ENCODE measurements at regions not wholly inside any gene's neighbourhood (a gene's known extent, or its start where the extent isn't known, plus 50 kb on each side); places are given as distances from the start of the nearest gene placed in this dataset.

DNA sequence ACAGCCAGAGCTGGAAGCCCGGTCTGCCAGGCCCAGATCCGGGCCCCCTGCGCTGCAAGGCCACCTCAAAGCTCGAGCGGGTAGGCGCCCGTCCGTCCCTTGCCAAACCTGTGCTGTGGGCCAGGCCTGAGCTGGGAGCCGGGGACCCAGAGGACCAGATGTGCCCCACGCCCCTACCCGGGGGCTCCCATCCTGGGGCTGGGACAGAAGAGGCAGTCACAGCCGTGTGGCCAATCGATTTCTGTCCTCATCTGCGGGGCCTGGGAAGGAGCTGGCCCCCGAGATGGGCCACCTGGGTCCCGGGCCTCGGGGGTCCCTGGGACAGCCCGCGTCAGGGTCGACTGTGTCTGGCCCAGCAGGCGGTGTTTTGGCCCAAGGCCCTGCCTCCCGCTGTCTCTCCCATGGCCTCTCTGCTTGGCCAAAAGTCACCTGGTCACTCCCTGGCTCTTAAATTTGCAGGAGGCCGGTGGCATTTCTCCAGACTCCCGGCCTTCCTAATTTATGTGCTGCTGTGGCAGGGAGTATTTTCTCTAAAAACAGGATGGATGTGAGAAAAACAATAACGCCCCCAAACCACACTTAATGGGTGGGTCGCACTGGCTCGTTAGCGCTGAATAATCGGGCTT is 63.8 kb downstream of the UNCX start:
- Histone ChIP-seq H3K4me3 (IDR thresholded peaks at IDR 0.05; ENCODE audit: insufficient read depth, low read depth, low read length) (no peak overlapping the region), H3K27me3 (ENCODE audit: insufficient read depth, low read depth) (peaks cover 56% of the 10 kb centered on the region; the same call in 1 of the 2 replicates), H3K9ac (no peak overlapping the region)

DNA sequence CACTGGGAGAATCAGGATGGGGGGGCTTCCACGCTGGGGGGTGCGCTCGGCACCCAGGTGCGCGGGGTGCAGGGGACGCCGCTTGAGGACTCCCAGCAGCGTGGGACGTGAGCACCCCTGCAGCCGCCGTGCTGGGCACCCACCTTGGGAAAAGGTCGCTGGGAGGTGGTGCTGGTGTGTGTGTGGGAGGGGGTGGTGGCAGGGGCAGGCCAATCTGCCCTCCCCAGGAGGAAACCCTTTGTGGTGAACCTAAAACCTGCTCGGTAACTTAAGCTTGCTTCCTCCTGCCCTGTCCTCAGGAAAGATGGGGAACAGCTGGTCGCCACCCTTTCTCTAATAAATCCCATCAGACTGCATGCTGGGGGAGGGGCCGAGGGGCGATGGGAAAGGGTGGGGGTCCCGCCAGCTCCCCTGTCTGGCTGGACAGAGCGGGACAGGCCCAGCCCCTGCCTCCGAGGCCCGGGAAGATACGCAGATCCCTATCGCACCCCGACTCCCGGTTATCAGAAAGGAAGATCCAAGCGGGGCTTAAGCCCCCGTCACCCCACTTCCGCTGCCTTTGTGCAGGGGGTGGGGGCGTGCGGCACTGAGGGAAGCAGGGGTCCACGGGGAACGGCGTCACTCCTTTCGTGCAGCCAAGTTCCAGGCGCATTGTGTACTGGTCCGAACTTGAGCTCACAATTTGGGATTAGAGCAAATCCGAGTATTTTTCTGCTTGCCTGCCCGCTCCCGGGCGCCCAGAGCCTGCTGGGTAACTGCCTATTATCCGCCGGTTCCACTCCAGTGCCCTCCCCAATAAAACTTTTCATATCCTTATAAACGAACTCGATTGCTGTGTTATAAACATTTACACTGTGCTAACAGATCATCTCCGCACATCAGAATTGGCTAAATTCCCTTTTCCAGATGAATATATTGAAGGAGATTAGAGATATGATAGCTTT is 64.6 kb downstream of the UNCX start:
- H3K9ac ChIP-seq = no peak overlapping the region

More for the DNA sequence above, 63.8 kb downstream of the UNCX start:
- no peak overlapping the region for H3K4me2 ChIP-seq
- no peak overlapping the region for H2AFZ ChIP-seq (ENCODE audit: low read depth)
- H3K36me3 ChIP-seq (ENCODE audit: insufficient read depth) = no peaks in the 10 kb centered on the region
- TF ChIP-seq, protein P1, sequence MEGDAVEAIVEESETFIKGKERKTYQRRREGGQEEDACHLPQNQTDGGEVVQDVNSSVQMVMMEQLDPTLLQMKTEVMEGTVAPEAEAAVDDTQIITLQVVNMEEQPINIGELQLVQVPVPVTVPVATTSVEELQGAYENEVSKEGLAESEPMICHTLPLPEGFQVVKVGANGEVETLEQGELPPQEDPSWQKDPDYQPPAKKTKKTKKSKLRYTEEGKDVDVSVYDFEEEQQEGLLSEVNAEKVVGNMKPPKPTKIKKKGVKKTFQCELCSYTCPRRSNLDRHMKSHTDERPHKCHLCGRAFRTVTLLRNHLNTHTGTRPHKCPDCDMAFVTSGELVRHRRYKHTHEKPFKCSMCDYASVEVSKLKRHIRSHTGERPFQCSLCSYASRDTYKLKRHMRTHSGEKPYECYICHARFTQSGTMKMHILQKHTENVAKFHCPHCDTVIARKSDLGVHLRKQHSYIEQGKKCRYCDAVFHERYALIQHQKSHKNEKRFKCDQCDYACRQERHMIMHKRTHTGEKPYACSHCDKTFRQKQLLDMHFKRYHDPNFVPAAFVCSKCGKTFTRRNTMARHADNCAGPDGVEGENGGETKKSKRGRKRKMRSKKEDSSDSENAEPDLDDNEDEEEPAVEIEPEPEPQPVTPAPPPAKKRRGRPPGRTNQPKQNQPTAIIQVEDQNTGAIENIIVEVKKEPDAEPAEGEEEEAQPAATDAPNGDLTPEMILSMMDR (conservative IDR thresholded peaks at IDR 0.05; ENCODE audit: low read depth, low read length) = no peak
- H3K4me1 ChIP-seq (ENCODE audit: low read depth, poor library complexity, severe bottlenecking) = no peaks in the 10 kb centered on the region
- H4K20me1 ChIP-seq (ENCODE audit: insufficient read depth) = no peaks in the 10 kb centered on the region
- no peaks in the 10 kb centered on the region for H3K79me2 ChIP-seq (ENCODE audit: insufficient read depth, low read depth)
- H3K27ac ChIP-seq = no peak overlapping the region

DNA sequence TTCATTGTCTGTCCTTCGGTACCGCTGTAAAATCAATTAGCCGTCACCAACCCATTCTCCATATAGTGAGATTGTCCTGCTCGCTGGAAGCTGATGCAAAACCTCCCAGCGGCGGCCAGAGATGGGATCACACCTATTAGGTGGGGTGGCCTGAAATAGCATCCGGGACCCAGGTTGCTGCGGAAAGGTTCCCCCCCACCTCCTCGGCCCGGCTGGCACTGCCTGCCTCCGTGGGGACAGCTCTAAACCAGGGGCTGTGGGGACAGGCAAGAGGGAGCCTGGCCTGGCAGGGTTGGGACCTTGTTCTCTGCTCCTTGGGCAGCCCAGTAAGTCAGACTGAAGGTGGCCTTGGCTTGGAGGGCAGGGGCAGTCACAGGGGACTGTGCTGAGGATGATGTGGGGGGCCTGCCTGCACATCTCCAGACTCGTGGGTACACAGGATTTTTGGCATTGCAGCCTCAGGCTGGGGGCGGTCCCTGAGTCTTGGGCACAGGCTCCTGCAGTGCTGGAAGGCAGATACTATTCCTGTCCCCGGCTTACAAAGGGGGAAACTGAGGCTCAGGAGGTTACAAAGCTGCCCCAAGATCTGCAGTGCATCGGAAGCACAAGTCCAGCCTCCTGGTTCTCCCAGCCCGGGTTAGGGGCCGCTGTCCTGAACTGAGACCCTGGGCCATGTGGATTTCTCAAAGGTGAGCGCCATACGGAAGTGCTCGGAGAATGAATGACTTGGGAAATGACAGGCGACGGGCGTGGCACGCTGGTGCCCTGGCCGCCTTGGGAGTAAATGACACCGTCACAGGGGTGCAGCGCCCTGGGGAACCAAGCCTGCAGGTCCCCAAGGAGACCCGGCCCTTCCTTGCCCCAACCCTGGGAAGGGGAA is 65.6 kb downstream of the UNCX start:
- peaks cover 66% of the 10 kb centered on the region; the same call in 1 of the 2 replicates for H3K27me3 ChIP-seq (ENCODE audit: insufficient read depth, low read depth)

More for the DNA sequence above, 64.6 kb downstream of the UNCX start:
- no peaks in the 10 kb centered on the region for H3K79me2 ChIP-seq (ENCODE audit: insufficient read depth, low read depth)
- H3K4me1 ChIP-seq (ENCODE audit: low read depth, poor library complexity, severe bottlenecking) = no peaks in the 10 kb centered on the region
- H3K27ac ChIP-seq = no peak overlapping the region
- H3K36me3 ChIP-seq (ENCODE audit: insufficient read depth) = no peaks in the 10 kb centered on the region
- TF ChIP-seq, protein P1 (conservative IDR thresholded peaks at IDR 0.05; ENCODE audit: low read depth, low read length) = no peak
- H3K27me3 ChIP-seq (ENCODE audit: insufficient read depth, low read depth) = peaks cover 58% of the 10 kb centered on the region; the same call in 1 of the 2 replicates
- no peak overlapping the region for H3K4me3 ChIP-seq (IDR thresholded peaks at IDR 0.05; ENCODE audit: insufficient read depth, low read depth, low read length)
- no peaks in the 10 kb centered on the region for H4K20me1 ChIP-seq (ENCODE audit: insufficient read depth)
- no peak overlapping the region for H3K4me2 ChIP-seq
- H2AFZ ChIP-seq (ENCODE audit: low read depth) = no peak overlapping the region

More for the DNA sequence above, 65.6 kb downstream of the UNCX start:
- TF ChIP-seq, protein P1 (conservative IDR thresholded peaks at IDR 0.05; ENCODE audit: low read depth, low read length) = no peak
- Histone ChIP-seq H3K27ac (no peak overlapping the region), H3K4me2 (no peak overlapping the region), H3K79me2 (ENCODE audit: insufficient read depth, low read depth) (no peaks in the 10 kb centered on the region), H4K20me1 (ENCODE audit: insufficient read depth) (no peaks in the 10 kb centered on the region), H3K36me3 (ENCODE audit: insufficient read depth) (no peaks in the 10 kb centered on the region), H3K4me1 (ENCODE audit: low read depth, poor library complexity, severe bottlenecking) (no peaks in the 10 kb centered on the region), H3K4me3 (IDR thresholded peaks at IDR 0.05; ENCODE audit: insufficient read depth, low read depth, low read length) (no peak overlapping the region), H3K9ac (no peak overlapping the region), H2AFZ (ENCODE audit: low read depth) (no peak overlapping the region)
